Type B pancreatic cell (in vitro differentiated cells): ENCODE measurements at regions not wholly inside any gene's neighbourhood (a gene's known extent, or its start where the extent isn't known, plus 50 kb on each side); places are given as distances from the start of the nearest gene placed in this dataset.

Experiments
- DNase-seq: peaks from one replicate; pipeline ENCODE4 v3.0.0; 2021; ENCODE audit warnings: mixed read lengths; ENCODE audit not compliant: unreplicated experiment; ENCODE audit errors: extremely low spot score
- H3K27ac Mint-ChIP-seq: 2 replicates; pipeline ENCODE4 v1.8.0; 2021; ENCODE audit warnings: mild to moderate bottlenecking, mixed read lengths
- H3K27me3 Mint-ChIP-seq: 2 replicates; pipeline ENCODE4 v1.8.0; 2021; ENCODE audit warnings: mixed read lengths
- H3K36me3 Mint-ChIP-seq: 2 replicates; pipeline ENCODE4 v1.8.0; 2021; ENCODE audit warnings: mixed read lengths
- H3K4me1 Mint-ChIP-seq: one replicate; pipeline ENCODE4 v1.8.0; 2021; ENCODE audit warnings: mixed read lengths; ENCODE audit not compliant: unreplicated experiment
- H3K4me3 Mint-ChIP-seq: 2 replicates; pipeline ENCODE4 v1.8.0; 2021; ENCODE audit warnings: mild to moderate bottlenecking, mixed read lengths
- H3K9me3 Mint-ChIP-seq: 2 replicates; pipeline ENCODE4 v1.8.0; 2021; ENCODE audit warnings: mixed read lengths
- TF ChIP-seq, protein P1 (sequence below): fragments of 200-600 bp; sonication (generic); conservative IDR thresholded peaks from 2 replicates; pipeline ENCODE4 v1.5.0; 2021; ENCODE audit warnings: antibody characterized with exemption, mild to moderate bottlenecking

DNA sequence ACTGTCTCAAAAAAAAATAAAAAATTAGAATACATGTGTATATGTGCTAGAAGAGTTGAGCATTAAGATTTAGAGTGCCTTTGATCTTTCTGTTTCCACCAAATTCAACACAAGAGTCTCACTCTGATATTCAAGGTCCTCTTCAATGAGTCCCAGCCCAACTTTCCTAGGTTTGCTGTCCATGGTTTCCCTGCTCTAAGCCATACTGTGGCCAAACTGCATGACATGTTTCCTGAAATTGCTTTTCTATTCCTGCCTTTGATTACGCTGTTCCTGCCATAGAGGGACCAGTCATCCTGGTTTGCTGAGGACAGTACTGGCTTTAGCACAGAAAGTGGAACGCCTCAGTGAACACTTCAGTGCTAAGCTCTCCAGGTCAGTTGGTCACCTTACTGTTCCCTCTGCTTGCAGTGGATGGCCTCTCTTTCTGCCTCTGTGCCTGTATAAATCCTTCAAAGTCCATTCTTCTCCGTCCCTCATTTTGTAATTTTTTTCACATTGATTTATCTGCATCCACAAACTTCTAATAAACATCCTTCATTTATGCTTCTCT lies 305.9 kb upstream of the PROX1 start:
- no peak for DNase-seq
- Mint-ChIP-seq H3K4me3 (no peak overlapping the region), H3K4me1 (peaks cover 4% of the 10 kb centered on the region), H3K27ac (no peak overlapping the region), H3K9me3 (no peaks in the 10 kb centered on the region), H3K36me3 (no peaks in the 10 kb centered on the region), H3K27me3 (peaks cover 4% of the 10 kb centered on the region)
- TF ChIP-seq, protein P1, sequence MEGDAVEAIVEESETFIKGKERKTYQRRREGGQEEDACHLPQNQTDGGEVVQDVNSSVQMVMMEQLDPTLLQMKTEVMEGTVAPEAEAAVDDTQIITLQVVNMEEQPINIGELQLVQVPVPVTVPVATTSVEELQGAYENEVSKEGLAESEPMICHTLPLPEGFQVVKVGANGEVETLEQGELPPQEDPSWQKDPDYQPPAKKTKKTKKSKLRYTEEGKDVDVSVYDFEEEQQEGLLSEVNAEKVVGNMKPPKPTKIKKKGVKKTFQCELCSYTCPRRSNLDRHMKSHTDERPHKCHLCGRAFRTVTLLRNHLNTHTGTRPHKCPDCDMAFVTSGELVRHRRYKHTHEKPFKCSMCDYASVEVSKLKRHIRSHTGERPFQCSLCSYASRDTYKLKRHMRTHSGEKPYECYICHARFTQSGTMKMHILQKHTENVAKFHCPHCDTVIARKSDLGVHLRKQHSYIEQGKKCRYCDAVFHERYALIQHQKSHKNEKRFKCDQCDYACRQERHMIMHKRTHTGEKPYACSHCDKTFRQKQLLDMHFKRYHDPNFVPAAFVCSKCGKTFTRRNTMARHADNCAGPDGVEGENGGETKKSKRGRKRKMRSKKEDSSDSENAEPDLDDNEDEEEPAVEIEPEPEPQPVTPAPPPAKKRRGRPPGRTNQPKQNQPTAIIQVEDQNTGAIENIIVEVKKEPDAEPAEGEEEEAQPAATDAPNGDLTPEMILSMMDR = no peak

- H3K27ac Mint-ChIP-seq = no peak overlapping the region
- H3K27me3 Mint-ChIP-seq = peaks cover 4% of the 10 kb centered on the region
Measured at GRCh38 chr1:213683529-213683928, 304.2 kb upstream of the PROX1 start.

DNA sequence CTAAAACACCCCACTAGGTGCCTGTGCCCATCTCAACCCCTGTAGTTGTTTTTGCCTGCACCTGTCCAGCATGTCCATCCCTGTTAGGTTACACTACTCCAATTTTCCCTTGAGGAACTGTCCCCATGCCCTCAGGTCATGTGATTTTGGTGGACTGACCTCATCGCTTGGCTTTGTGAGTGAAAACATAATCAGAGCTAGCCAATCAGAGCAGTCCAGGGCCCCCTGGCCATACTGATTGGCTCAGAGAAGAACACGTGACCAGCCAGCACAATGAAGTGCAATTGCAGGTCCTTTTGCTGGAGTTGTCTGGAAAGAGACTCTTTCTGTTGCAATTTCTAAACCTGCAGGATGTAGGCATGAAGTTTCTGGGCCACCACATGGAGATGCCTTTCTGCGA lies 303.3 kb upstream of the PROX1 start:
- peaks cover 20% of the 10 kb centered on the region for H3K4me1 Mint-ChIP-seq
- TF ChIP-seq, protein P1 = no peak
- peaks cover 4% of the 10 kb centered on the region for H3K27me3 Mint-ChIP-seq
- no peaks in the 10 kb centered on the region for H3K36me3 Mint-ChIP-seq
- no peak for DNase-seq
- peaks cover 9% of the 10 kb centered on the region for H3K9me3 Mint-ChIP-seq
- no peak overlapping the region for H3K27ac Mint-ChIP-seq
- no peak overlapping the region for H3K4me3 Mint-ChIP-seq

More at GRCh38 chr1:213683529-213683928, 304.2 kb upstream of the PROX1 start:
- H3K36me3 Mint-ChIP-seq = no peaks in the 10 kb centered on the region
- TF ChIP-seq, protein P1 = no peak
- no peak overlapping the region for H3K4me3 Mint-ChIP-seq
- H3K4me1 Mint-ChIP-seq = peaks cover 13% of the 10 kb centered on the region
- H3K9me3 Mint-ChIP-seq = peaks cover 7% of the 10 kb centered on the region
- no peak for DNase-seq

GRCh38 chr1:213685992-213686582 lies 301.7 kb upstream of the PROX1 start:
- Mint-ChIP-seq H3K9me3 (peaks cover 9% of the 10 kb centered on the region), H3K36me3 (no peaks in the 10 kb centered on the region), H3K4me1 (peaks cover 29% of the 10 kb centered on the region), H3K4me3 (no peak overlapping the region), H3K27me3 (peaks cover 7% of the 10 kb centered on the region), H3K27ac (no peak overlapping the region)
- TF ChIP-seq, protein P1 = no peak
- DNase-seq = no peak

DNA sequence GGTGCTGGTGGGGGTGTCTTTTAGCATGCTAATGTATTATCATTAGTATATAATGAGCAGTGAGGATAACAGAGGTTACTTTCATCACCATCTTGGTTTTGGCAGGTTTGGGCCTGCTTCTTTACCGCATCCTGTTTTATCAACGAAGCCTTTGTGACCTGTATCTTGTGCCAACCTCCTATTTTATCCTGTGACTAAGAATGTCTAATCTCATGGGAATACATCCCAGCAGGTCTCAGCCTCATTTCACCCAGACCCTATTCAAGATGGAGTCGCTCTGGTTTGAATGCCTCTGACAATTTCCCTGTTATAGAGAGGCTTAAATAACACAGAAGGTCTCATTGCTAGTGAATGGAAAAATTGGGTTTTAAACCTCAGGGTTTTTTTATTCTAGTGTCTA lies 300.8 kb upstream of the PROX1 start:
- TF ChIP-seq, protein P1 = no peak
- DNase-seq = no peak
- Mint-ChIP-seq H3K27me3 (peaks cover 4% of the 10 kb centered on the region), H3K9me3 (peaks cover 9% of the 10 kb centered on the region), H3K4me3 (no peak overlapping the region), H3K36me3 (no peaks in the 10 kb centered on the region), H3K4me1 (peaks cover 33% of the 10 kb centered on the region), H3K27ac (no peak overlapping the region)
